ENCODE measurements at regions not wholly inside any gene's neighbourhood (a gene's known extent, or its start where the extent isn't known, plus 50 kb on each side); places are given as distances from the start of the nearest gene placed in this dataset.
"Not testable (repeated sequence)": the region's sequence is repeated elsewhere in the genome, so short reads cannot be mapped to it uniquely, and the experiment has no call there.

GRCh38 chr5:66367814-66368541 is 223.9 kb downstream of the SREK1 start:
- no peak for ATAC-seq
- H3K36me3 ChIP-seq = no peaks in the 10 kb centered on the region
- H3K4me1 ChIP-seq = no peaks in the 10 kb centered on the region
- TF ChIP-seq CTCF (IDR thresholded peaks at IDR 0.05) (no peak), POLR2A (IDR thresholded peaks at IDR 0.05) (no peak)
- intact Hi-C loops (cut with DNase I) = no loop called here
- no peak overlapping the region for H3K27ac ChIP-seq
- H3K9me3 ChIP-seq = no peaks in the 10 kb centered on the region
- H3K4me3 ChIP-seq = no peak overlapping the region
- no peak for DNase-seq
- H3K27me3 ChIP-seq = no peaks in the 10 kb centered on the region
- 64% methylated on average over 6 of the region's 6 CpGs for WGBS (ENCODE audit: insufficient coverage, low coverage, low lambda C conversion rate, missing lambda C conversion rate)

GRCh38 chr5:66368811-66369210 is 224.7 kb downstream of the SREK1 start:
- intact Hi-C loops (cut with DNase I) = no loop called here
- no peaks in the 10 kb centered on the region for H3K27me3 ChIP-seq
- H3K4me1 ChIP-seq = no peaks in the 10 kb centered on the region
- no peak for DNase-seq
- H3K4me3 ChIP-seq = no peak overlapping the region
- no peaks in the 10 kb centered on the region for H3K9me3 ChIP-seq
- 49% methylated on average over 2 of the region's 2 CpGs for WGBS (ENCODE audit: insufficient coverage, low coverage, low lambda C conversion rate, missing lambda C conversion rate)
- no peaks in the 10 kb centered on the region for H3K36me3 ChIP-seq
- H3K27ac ChIP-seq = no peak overlapping the region
- TF ChIP-seq POLR2A (IDR thresholded peaks at IDR 0.05) = no peak
- TF ChIP-seq CTCF (IDR thresholded peaks at IDR 0.05) = no peak
- no peak for ATAC-seq

GRCh38 chr5:66377747-66378146 is 218.4 kb upstream of the MAST4 start:
- TF ChIP-seq CTCF (IDR thresholded peaks at IDR 0.05) = no peak
- TF ChIP-seq POLR2A (IDR thresholded peaks at IDR 0.05) = no peak
- no peak for DNase-seq
- Histone ChIP-seq H3K4me1 (no peaks in the 10 kb centered on the region), H3K27ac (no peak overlapping the region), H3K9me3 (no peaks in the 10 kb centered on the region), H3K36me3 (no peaks in the 10 kb centered on the region), H3K4me3 (no peak overlapping the region), H3K27me3 (no peaks in the 10 kb centered on the region)
- ATAC-seq = no peak
- intact Hi-C loops (cut with DNase I) = no loop called here

DNA sequence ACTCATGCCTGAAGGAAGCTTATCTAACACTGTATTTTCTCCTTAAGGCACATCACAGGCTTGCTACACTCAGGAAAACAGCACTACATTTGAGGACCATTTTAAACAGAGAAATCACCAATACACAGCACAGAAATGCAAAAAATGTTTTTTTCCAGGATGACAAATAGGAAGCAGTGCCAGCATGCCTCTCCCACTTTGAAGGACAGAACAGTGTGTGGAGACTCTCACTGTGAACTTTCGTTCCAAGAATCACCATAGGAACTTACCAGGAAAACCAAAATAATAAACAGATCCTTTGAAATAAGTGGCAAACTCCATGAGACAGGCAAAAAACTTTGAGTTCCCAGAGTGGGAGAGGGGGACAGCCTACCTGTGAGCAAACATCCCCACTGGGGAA is 217.8 kb upstream of the MAST4 start:
- ATAC-seq = no peak
- H3K36me3 ChIP-seq = no peaks in the 10 kb centered on the region
- H3K4me1 ChIP-seq = no peaks in the 10 kb centered on the region
- DNase-seq = no peak
- no peak overlapping the region for H3K4me3 ChIP-seq
- no peaks in the 10 kb centered on the region for H3K27me3 ChIP-seq
- TF ChIP-seq CTCF (IDR thresholded peaks at IDR 0.05) (no peak), POLR2A (IDR thresholded peaks at IDR 0.05) (no peak)
- intact Hi-C loops (cut with DNase I) = no loop called here
- 63% methylated on average over 1 of the region's 1 CpG for WGBS (ENCODE audit: insufficient coverage, low coverage, low lambda C conversion rate, missing lambda C conversion rate)
- no peaks in the 10 kb centered on the region for H3K9me3 ChIP-seq
- no peak overlapping the region for H3K27ac ChIP-seq

- no peaks in the 10 kb centered on the region for H3K4me1 ChIP-seq
- H3K4me3 ChIP-seq = no peak overlapping the region
- ATAC-seq (no peak), DNase-seq (no peak)
- H3K36me3 ChIP-seq = no peaks in the 10 kb centered on the region
- H3K27me3 ChIP-seq = no peaks in the 10 kb centered on the region
- 77% methylated on average over 3 of the region's 3 CpGs for WGBS (ENCODE audit: insufficient coverage, low coverage, low lambda C conversion rate, missing lambda C conversion rate)
- no peak for TF ChIP-seq POLR2A (IDR thresholded peaks at IDR 0.05)
- no peak for TF ChIP-seq CTCF (IDR thresholded peaks at IDR 0.05)
- H3K9me3 ChIP-seq = no peaks in the 10 kb centered on the region
- intact Hi-C loops (cut with DNase I) = no loop called here
- no peak overlapping the region for H3K27ac ChIP-seq
Measured at GRCh38 chr5:66382152-66382551, 214.0 kb upstream of the MAST4 start.

- H3K9me3 ChIP-seq; DNase-seq; H3K36me3 ChIP-seq; H3K4me3 ChIP-seq; H3K27me3 ChIP-seq; intact Hi-C loops (cut with DNase I); H3K27ac ChIP-seq; ATAC-seq; H3K4me1 ChIP-seq: not testable (repeated sequence)
- no CpG with 5 or more reads among the region's 3 CpGs for WGBS (ENCODE audit: insufficient coverage, low coverage, low lambda C conversion rate, missing lambda C conversion rate)
Measured at GRCh38 chr5:66405145-66405544, 191.0 kb upstream of the MAST4 start.
